Mesendoderm (in vitro differentiated cells): ENCODE measurements at regions not wholly inside any gene's neighbourhood (a gene's known extent, or its start where the extent isn't known, plus 50 kb on each side); places are given as distances from the start of the nearest gene placed in this dataset.

Experiments used
- DNase-seq: peaks from one replicate; pipeline ENCODE4 v3.0.0; 2013
- H2AK5ac ChIP-seq: 2 replicates; pipeline ENCODE4 v1.6.1; 2013; ENCODE audit warnings: low read length, inconsistent platforms
- H2BK120ac ChIP-seq: 2 replicates; pipeline ENCODE4 v1.6.1; 2013; ENCODE audit warnings: low read depth, mild to moderate bottlenecking, low read length, moderate library complexity, mixed read lengths
- H2BK15ac ChIP-seq: replicated peaks from 2 replicates; pipeline ENCODE4 v1.6.1; 2013; ENCODE audit warnings: low read depth, mild to moderate bottlenecking, moderate library complexity
- H2BK5ac ChIP-seq: 2 replicates; pipeline ENCODE4 v1.6.1; 2013; ENCODE audit warnings: low read length, inconsistent platforms
- H3K18ac ChIP-seq: 2 replicates; pipeline ENCODE4 v1.6.1; 2013; ENCODE audit warnings: mild to moderate bottlenecking, low read length, mixed read lengths
- H3K23ac ChIP-seq: one replicate; pipeline ENCODE4 v1.6.1; 2013; ENCODE audit warnings: low read length
- H3K27ac ChIP-seq: 2 replicates; pipeline ENCODE4 v1.5.1; 2013; ENCODE audit warnings: low read depth, mild to moderate bottlenecking, inconsistent platforms, low read length, moderate library complexity
- H3K27me3 ChIP-seq: 2 replicates; pipeline ENCODE4 v1.6.1; 2013; ENCODE audit warnings: low read length, control low read depth, mild to moderate bottlenecking, inconsistent platforms; ENCODE audit not compliant: insufficient read depth, poor library complexity
- H3K36me3 ChIP-seq: 2 replicates; pipeline ENCODE4 v1.6.1; 2013; ENCODE audit warnings: low read length, inconsistent platforms; ENCODE audit not compliant: control insufficient read depth, insufficient read depth
- H3K4ac ChIP-seq: one replicate; pipeline ENCODE4 v1.6.1; 2013; ENCODE audit warnings: low read depth, mild to moderate bottlenecking, low read length, moderate library complexity
- H3K4me1 ChIP-seq: 2 replicates; pipeline ENCODE4 v1.6.1; 2013; ENCODE audit warnings: low read depth, low read length, inconsistent platforms; ENCODE audit not compliant: control insufficient read depth
- H3K4me2 ChIP-seq: 2 replicates; pipeline ENCODE4 v1.6.1; 2013; ENCODE audit warnings: low read length
- H3K4me3 ChIP-seq: 2 replicates; pipeline ENCODE4 v1.5.1; 2013; ENCODE audit warnings: mild to moderate bottlenecking, low read length
- H3K56ac ChIP-seq: one replicate; pipeline ENCODE4 v1.6.1; 2013; ENCODE audit warnings: low read length
- H3K79me1 ChIP-seq: 2 replicates; pipeline ENCODE4 v1.6.1; 2013; ENCODE audit warnings: low read length, inconsistent platforms
- H3K79me2 ChIP-seq: 2 replicates; pipeline ENCODE4 v1.6.1; 2013; ENCODE audit warnings: mild to moderate bottlenecking, low read length; ENCODE audit not compliant: control insufficient read depth, insufficient read depth
- H3K9ac ChIP-seq: 2 replicates; pipeline ENCODE4 v1.6.1; 2013; ENCODE audit warnings: low read length, inconsistent platforms
- H4K5ac ChIP-seq: one replicate; pipeline ENCODE4 v1.6.1; 2013; ENCODE audit warnings: low read length
- H4K8ac ChIP-seq: one replicate; pipeline ENCODE4 v1.6.1; 2013; ENCODE audit warnings: low read depth, mild to moderate bottlenecking, control low read depth, low read length, moderate library complexity
- WGBS: extraction: QIAGEN DNeasy Blood & Tissue Kit; methylation state at CpG from one replicate; pipeline ENCODE4 v1.1.7; 2013; ENCODE audit warnings: low lambda C conversion rate, missing lambda C conversion rate; ENCODE audit not compliant: insufficient coverage; ENCODE audit errors: extremely low coverage; 5-methylcytosine and 5-hydroxymethylcytosine counted together

- no peak overlapping the region for H2BK5ac ChIP-seq
- H2BK120ac ChIP-seq = no peak overlapping the region
- no peak overlapping the region for H3K9ac ChIP-seq
- no peak overlapping the region for H2AK5ac ChIP-seq
- H3K79me2 ChIP-seq = no peaks in the 10 kb centered on the region
- no peak overlapping the region for H3K27ac ChIP-seq
- WGBS = no CpG with 5 or more reads among the region's 2 CpGs
- H3K18ac ChIP-seq = no peak overlapping the region
- H3K36me3 ChIP-seq = no peaks in the 10 kb centered on the region
- no peaks in the 10 kb centered on the region for H3K4me1 ChIP-seq
- H4K8ac ChIP-seq = no peak overlapping the region
- H3K79me1 ChIP-seq = no peaks in the 10 kb centered on the region
- H3K4me2 ChIP-seq = no peak overlapping the region
- no peak for DNase-seq
- H3K56ac ChIP-seq = no peak overlapping the region
- no peak overlapping the region for H2BK15ac ChIP-seq
- no peak overlapping the region for H4K5ac ChIP-seq
- H3K4me3 ChIP-seq = no peak overlapping the region
- H3K4ac ChIP-seq = no peak overlapping the region
- H3K27me3 ChIP-seq = no peaks in the 10 kb centered on the region
- H3K23ac ChIP-seq = no peak overlapping the region
These were observed 565.6 kb downstream of the TMEM182 start for GRCh38 chr2:103327386-103327785.

- Histone ChIP-seq H2BK15ac (no peak overlapping the region), H3K9ac (no peak overlapping the region), H4K8ac (no peak overlapping the region), H2AK5ac (no peak overlapping the region), H3K4me1 (no peaks in the 10 kb centered on the region), H3K4me2 (no peak overlapping the region), H2BK120ac (no peak overlapping the region), H3K79me2 (no peaks in the 10 kb centered on the region), H3K27me3 (no peaks in the 10 kb centered on the region), H3K4me3 (no peak overlapping the region), H3K18ac (no peak overlapping the region), H2BK5ac (no peak overlapping the region), H3K36me3 (no peaks in the 10 kb centered on the region), H3K56ac (no peak overlapping the region), H3K23ac (no peak overlapping the region), H3K79me1 (no peaks in the 10 kb centered on the region), H3K4ac (no peak overlapping the region), H4K5ac (no peak overlapping the region), H3K27ac (no peak overlapping the region)
- no peak for DNase-seq
- no CpG with 5 or more reads among the region's 2 CpGs for WGBS
These were observed 566.1 kb downstream of the TMEM182 start for GRCh38 chr2:103327966-103328365.

- DNase-seq = no peak
These were observed 573.6 kb downstream of the TMEM182 start for GRCh38 chr2:103335403-103335802.

GRCh38 chr2:103338819-103339218 lies 577.0 kb downstream of the TMEM182 start:
- no peak overlapping the region for H2BK120ac ChIP-seq
- H3K79me2 ChIP-seq = no peaks in the 10 kb centered on the region
- no peak overlapping the region for H2BK15ac ChIP-seq
- H3K36me3 ChIP-seq = no peaks in the 10 kb centered on the region
- H3K23ac ChIP-seq = no peak overlapping the region
- no peak overlapping the region for H3K56ac ChIP-seq
- no CpG with 5 or more reads among the region's 1 CpG for WGBS
- H3K27ac ChIP-seq = no peak overlapping the region
- no peak overlapping the region for H3K9ac ChIP-seq
- H3K4me1 ChIP-seq = no peaks in the 10 kb centered on the region
- H3K4me3 ChIP-seq = no peak overlapping the region
- H2BK5ac ChIP-seq = no peak overlapping the region
- no peak overlapping the region for H4K8ac ChIP-seq
- H3K4me2 ChIP-seq = no peak overlapping the region
- H2AK5ac ChIP-seq = no peak overlapping the region
- H3K4ac ChIP-seq = no peak overlapping the region
- DNase-seq = no peak
- H3K79me1 ChIP-seq = no peaks in the 10 kb centered on the region
- no peaks in the 10 kb centered on the region for H3K27me3 ChIP-seq
- H3K18ac ChIP-seq = no peak overlapping the region
- no peak overlapping the region for H4K5ac ChIP-seq

More at GRCh38 chr2:103335403-103335802, 573.6 kb downstream of the TMEM182 start:
- H4K8ac ChIP-seq = no peak overlapping the region
- no peaks in the 10 kb centered on the region for H3K36me3 ChIP-seq
- H2BK120ac ChIP-seq = no peak overlapping the region
- H3K4me3 ChIP-seq = no peak overlapping the region
- no peak overlapping the region for H3K9ac ChIP-seq
- no CpG with 5 or more reads among the region's 2 CpGs for WGBS
- no peak overlapping the region for H3K18ac ChIP-seq
- no peak overlapping the region for H2AK5ac ChIP-seq
- no peak overlapping the region for H3K56ac ChIP-seq
- H3K4me1 ChIP-seq = no peaks in the 10 kb centered on the region
- H4K5ac ChIP-seq = no peak overlapping the region
- H3K4me2 ChIP-seq = no peak overlapping the region
- H3K23ac ChIP-seq = no peak overlapping the region
- no peaks in the 10 kb centered on the region for H3K27me3 ChIP-seq
- no peak overlapping the region for H2BK5ac ChIP-seq
- no peak overlapping the region for H2BK15ac ChIP-seq
- H3K27ac ChIP-seq = no peak overlapping the region
- H3K79me1 ChIP-seq = no peaks in the 10 kb centered on the region
- no peaks in the 10 kb centered on the region for H3K79me2 ChIP-seq
- H3K4ac ChIP-seq = no peak overlapping the region

GRCh38 chr2:103346780-103347179 lies 584.9 kb downstream of the TMEM182 start:
- H3K56ac ChIP-seq = no peak overlapping the region
- H2BK5ac ChIP-seq = no peak overlapping the region
- H3K4me2 ChIP-seq = no peak overlapping the region

GRCh38 chr2:103353774-103354173 lies 591.9 kb downstream of the TMEM182 start:
- H3K4me1 ChIP-seq = no peaks in the 10 kb centered on the region
- H3K23ac ChIP-seq = no peak overlapping the region
- H3K56ac ChIP-seq = no peak overlapping the region
- H2AK5ac ChIP-seq = no peak overlapping the region
- H4K5ac ChIP-seq = no peak overlapping the region
- H2BK5ac ChIP-seq = no peak overlapping the region
- H3K79me2 ChIP-seq = no peaks in the 10 kb centered on the region
- no peak overlapping the region for H4K8ac ChIP-seq
- no peak overlapping the region for H3K9ac ChIP-seq
- H3K18ac ChIP-seq = no peak overlapping the region
- H3K4me3 ChIP-seq = no peak overlapping the region
- DNase-seq = no peak
- H3K4ac ChIP-seq = no peak overlapping the region
- no peak overlapping the region for H2BK120ac ChIP-seq
- H2BK15ac ChIP-seq = no peak overlapping the region
- no peak overlapping the region for H3K4me2 ChIP-seq
- no peaks in the 10 kb centered on the region for H3K36me3 ChIP-seq
- WGBS = no CpG with 5 or more reads among the region's 10 CpGs
- no peaks in the 10 kb centered on the region for H3K27me3 ChIP-seq
- no peaks in the 10 kb centered on the region for H3K79me1 ChIP-seq
- no peak overlapping the region for H3K27ac ChIP-seq

More at GRCh38 chr2:103346780-103347179, 584.9 kb downstream of the TMEM182 start:
- DNase-seq = peak; percentile 11
- Histone ChIP-seq H2BK15ac (no peak overlapping the region), H4K8ac (no peak overlapping the region), H3K27ac (no peak overlapping the region), H3K23ac (no peak overlapping the region), H3K27me3 (no peaks in the 10 kb centered on the region), H3K4me1 (no peaks in the 10 kb centered on the region), H2AK5ac (no peak overlapping the region), H2BK120ac (no peak overlapping the region), H3K4ac (no peak overlapping the region), H3K18ac (no peak overlapping the region), H3K79me2 (no peaks in the 10 kb centered on the region), H3K79me1 (no peaks in the 10 kb centered on the region), H3K36me3 (no peaks in the 10 kb centered on the region), H3K4me3 (no peak overlapping the region), H3K9ac (no peak overlapping the region), H4K5ac (no peak overlapping the region)
- no CpG with 5 or more reads among the region's 4 CpGs for WGBS
